ENCODE measurements at regions not wholly inside any gene's neighbourhood (a gene's known extent, or its start where the extent isn't known, plus 50 kb on each side); places are given as distances from the start of the nearest gene placed in this dataset.
"Not testable (repeated sequence)": the region's sequence is repeated elsewhere in the genome, so short reads cannot be mapped to it uniquely, and the experiment has no call there.

GRCh38 chr9:138174954-138175353, 297.4 kb downstream of the CACNA1B start:
- not testable (repeated sequence) for DNase-seq

GRCh38 chr9:138175354-138175753, 297.8 kb downstream of the CACNA1B start:
- not testable (repeated sequence) for DNase-seq

- DNase-seq: peak in 14 of 56 donors; percentile 9 to 56 (median 16)
These were observed 299.5 kb downstream of the CACNA1B start for GRCh38 chr9:138177091-138177490.

GRCh38 chr9:138179003-138179402, 301.4 kb downstream of the CACNA1B start:
- DNase-seq: not testable (repeated sequence)

GRCh38 chr9:138179671-138180070, 302.1 kb downstream of the CACNA1B start:
- DNase-seq: not testable (repeated sequence)

GRCh38 chr9:138181963-138182362, 304.4 kb downstream of the CACNA1B start:
- not testable (repeated sequence) for DNase-seq

GRCh38 chr9:138197156-138197555, 319.6 kb downstream of the CACNA1B start:
- DNase-seq: not testable (repeated sequence)

- DNase-seq: not testable (repeated sequence)
These were observed 321.4 kb downstream of the CACNA1B start for GRCh38 chr9:138198963-138199362.

- not testable (repeated sequence) for DNase-seq
These were observed 322.3 kb downstream of the CACNA1B start for GRCh38 chr9:138199917-138200316.

- not testable (repeated sequence) for DNase-seq
These were observed 323.0 kb downstream of the CACNA1B start for GRCh38 chr9:138200481-138201142.

GRCh38 chr9:138201167-138201889, 323.7 kb downstream of the CACNA1B start:
- DNase-seq: not testable (repeated sequence)

- not testable (repeated sequence) for DNase-seq
These were observed 324.5 kb downstream of the CACNA1B start for GRCh38 chr9:138202043-138202442.

GRCh38 chr9:138203304-138203703, 325.7 kb downstream of the CACNA1B start:
- not testable (repeated sequence) for DNase-seq

GRCh38 chr9:138203872-138204271, 326.3 kb downstream of the CACNA1B start:
- DNase-seq: not testable (repeated sequence)

GRCh38 chr9:138206108-138206507, 328.5 kb downstream of the CACNA1B start:
- not testable (repeated sequence) for DNase-seq

GRCh38 chr9:138207300-138208179, 330.0 kb downstream of the CACNA1B start:
- DNase-seq: not testable (repeated sequence)

- not testable (repeated sequence) for DNase-seq
These were observed 331.6 kb downstream of the CACNA1B start for GRCh38 chr9:138209071-138209644.

GRCh38 chr9:138210388-138210986, 332.9 kb downstream of the CACNA1B start:
- DNase-seq: not testable (repeated sequence)

- not testable (repeated sequence) for DNase-seq
These were observed 333.5 kb downstream of the CACNA1B start for GRCh38 chr9:138211070-138211469.

- not testable (repeated sequence) for DNase-seq
These were observed 334.1 kb downstream of the CACNA1B start for GRCh38 chr9:138211544-138212219.
